ENCODE measurements at regions not wholly inside any gene's neighbourhood (a gene's known extent, or its start where the extent isn't known, plus 50 kb on each side); places are given as distances from the start of the nearest gene placed in this dataset.

DNA sequence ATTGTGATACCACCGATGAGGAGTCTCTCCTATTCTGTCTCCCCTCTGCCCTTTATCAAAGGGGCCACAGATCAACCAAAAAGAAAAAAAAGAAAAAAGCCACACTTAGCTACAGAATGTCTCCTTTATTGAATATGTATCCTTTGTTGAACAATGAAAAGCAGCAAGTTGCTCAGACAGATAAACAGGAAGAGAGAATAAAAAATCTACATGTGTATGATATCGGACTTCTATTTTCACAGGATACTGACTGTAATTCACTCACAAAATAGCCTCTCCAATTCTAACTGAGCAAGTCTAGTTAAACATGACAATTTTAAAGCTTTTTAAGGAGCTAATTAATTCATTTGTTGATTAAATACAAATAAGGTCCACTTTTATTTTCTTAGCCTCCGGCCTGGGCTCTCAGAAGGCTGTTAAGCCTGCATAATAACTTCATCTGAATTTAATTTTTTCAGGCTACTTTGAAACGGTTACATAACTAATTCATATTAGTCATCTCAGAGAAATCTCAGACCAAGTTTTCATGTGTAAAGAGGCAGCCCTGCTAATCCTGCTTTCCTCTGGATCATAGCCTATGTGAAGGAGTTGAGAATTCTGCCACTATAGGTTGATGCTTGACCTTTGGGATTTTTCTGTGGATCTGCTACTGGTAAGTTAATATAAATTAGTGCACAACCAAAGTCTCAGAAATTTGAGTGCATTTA is 304.1 kb upstream of the NR5A2 start:
- no peak for DNase-seq

DNA sequence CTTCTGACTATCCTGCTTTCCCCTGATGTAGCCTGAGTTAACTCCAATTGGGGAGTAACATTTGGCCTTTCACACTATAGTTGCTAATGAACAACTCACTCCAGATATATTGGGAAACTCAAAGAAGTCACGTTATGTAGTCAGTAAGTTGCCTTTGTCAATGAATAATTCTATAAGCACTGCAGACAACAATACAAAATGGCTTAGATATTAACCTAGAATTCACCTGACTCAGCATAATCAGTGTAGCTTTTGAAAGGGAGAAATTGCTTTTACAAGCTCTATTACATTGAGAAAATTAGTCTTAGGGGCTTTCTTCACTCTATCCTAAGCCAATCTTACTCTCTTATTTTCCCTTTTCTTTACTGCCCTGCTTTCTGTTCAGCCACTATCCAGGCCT is 303.5 kb upstream of the NR5A2 start:
- no peak for DNase-seq

DNA sequence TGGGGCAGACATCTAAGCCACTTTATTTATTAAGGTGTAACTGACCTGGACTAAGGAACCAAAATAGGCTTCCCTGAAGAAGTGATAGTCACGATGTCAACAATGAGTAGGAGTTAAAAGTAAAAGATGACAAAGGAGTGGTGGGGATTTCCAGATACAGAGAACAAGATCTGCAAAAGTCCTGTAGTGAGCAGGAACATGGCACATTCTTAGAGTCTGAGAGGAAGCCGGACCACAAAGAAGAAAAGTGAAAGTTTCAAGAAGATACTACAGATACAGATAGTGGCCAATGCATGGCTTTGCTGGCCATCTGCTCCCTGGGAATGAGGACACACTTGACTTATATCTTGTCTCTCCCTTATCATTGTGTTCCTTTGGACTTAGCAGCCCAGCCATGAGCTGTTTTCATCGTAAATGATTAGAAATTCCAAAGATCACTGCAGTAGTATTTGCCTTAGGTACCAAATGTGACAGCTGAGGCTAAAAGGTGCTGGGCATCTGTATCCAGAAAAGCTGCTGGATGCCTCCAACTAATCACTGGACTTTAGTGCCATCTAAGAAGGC is 302.4 kb upstream of the NR5A2 start:
- DNase-seq: no peak

DNA sequence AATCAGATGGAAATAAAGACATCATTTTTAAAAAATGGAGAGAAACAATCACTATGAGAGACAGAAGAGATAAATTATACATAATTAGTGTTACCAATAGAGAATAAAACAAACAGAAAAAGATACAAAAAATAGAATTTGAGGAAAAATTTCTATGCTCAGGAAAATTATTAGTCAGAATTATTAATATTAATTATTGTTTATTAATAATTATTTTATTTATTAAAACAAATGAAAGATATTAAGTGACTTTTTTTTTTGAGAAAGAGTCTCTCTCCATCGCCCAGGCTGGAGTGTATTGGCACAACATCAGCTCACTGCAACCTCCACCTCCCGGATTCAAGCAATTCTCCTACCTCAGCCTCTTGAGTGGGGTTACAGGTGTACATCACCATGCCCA is 299.8 kb upstream of the NR5A2 start:
- DNase-seq: no peak

DNA sequence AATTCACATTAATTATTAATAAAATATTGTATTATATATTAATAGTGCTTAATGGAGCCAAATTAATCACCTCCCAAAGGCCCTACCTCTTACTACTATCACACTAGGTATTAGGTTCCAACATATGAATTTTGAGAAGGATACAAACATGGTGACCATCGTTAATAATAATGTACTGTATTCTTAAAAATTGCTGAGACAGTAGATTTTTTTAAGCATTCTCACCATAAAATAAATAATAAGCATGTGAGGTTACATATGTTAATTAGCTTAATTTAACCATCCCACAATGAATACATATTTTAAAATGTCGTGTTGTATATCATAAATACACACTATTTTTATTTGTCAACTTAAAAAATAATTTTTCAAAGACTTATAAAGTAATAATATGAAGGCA is 299.2 kb upstream of the NR5A2 start:
- DNase-seq: no peak

DNA sequence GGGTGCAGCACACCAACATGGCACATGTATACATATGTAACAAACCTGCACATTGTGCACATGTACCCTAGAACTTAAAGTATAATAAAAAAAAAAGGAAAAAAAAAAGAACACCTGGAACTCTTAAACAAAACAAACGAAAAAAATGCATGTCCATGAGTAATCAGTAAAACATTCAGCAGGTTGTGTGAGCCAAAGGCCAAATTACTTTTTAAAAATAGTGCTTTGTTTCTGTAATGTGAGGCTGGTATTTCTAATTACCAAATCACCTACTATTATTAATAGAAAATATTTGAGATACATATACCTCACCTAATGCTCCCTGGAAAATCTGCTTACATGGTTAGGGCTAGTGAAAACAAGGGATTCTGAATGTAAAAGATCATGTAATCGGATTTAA is 294.4 kb upstream of the NR5A2 start:
- DNase-seq: no peak

DNA sequence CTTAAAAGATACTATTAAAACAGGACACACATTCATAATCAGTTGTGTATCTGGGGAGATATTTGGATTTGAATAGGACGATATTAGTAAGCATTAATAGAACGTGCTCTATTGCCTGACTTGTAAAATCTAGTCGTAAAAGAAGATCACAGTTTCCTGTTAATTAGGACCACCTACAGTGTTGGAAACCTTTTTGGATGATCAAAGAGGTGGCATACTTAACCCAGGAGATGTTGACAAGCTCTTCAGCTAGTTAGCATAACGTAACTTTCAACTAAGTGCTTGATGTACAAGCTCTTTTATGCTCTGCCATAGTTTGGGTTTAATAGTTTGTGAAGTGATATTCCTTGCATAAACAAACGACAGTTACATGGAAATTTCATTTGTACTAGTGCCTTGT is 293.3 kb upstream of the NR5A2 start:
- DNase-seq: no peak

DNA sequence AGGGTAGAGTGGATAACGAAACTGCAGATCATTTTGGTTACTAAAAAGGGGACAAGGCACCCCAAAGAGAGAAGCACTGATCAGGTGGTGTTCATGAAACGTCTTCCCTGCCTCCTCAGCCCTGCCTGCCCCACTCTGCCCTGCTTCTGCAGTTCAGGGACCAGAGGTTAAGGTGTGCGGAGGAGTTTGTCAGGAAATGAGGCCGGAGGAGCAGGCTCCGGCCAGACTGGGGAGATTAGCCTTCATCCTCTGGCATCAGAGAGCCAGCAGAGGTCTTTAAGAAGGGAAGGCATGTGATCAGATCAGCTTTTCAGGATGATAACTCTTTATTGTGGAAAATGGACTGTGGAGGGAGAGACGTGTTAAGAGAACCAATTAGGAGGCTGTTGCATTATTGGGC is 291.9 kb upstream of the NR5A2 start:
- no peak for DNase-seq

DNA sequence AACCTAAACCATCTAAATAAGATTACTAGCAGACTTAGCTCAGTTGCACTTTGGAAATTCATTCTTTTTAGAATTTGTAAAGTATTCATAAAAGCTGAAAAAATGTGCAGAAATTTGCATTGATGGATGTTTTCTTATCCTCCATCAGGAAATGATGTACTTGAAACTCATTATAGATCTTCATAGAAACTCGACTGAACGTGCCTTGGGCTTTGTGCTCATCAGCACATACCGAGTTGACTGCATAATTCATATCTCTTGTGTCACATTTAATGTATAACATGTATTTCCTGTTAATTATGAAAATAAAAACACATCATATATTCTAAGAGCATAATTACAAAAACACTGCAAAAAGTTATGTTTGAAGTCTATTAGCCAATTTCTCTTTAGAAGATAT is 290.9 kb upstream of the NR5A2 start:
- no peak for DNase-seq

DNA sequence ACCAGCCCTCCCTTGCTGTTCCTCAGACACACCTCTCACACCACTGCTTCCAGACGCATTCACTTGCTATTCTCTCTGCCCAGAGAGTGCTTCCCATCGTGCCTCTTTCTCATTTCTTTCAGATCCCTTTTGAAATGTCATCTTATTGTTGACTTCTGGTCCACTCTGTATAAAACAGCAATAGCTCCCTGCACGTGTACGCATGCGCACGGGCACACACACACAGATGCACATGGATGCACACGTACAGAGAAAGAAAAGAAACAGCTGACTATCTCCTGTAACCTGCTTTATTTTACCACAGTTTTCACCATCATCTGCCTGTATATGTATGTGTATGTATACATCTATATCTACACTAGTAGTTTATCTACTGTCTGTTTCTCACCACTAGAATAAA is 285.9 kb upstream of the NR5A2 start:
- no peak for DNase-seq

DNA sequence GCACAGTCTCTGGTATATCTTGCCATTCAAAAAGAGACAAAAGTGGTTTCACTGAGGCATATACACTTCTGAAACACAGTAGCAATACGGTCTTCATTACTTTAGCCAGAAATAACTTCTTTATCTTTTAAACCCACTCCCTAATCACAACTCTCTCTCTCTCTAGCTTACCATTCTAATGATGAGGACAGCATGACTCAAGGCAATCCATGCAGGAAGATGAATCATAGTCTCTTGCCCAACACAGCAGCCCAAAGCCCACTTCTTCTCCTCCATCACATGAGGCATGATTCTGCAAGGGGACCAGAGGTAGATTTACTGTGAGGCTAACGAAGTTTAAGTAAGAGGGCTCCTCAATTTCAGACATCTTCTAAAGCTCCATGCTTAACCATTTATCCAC is 285.0 kb upstream of the NR5A2 start:
- DNase-seq: no peak

DNA sequence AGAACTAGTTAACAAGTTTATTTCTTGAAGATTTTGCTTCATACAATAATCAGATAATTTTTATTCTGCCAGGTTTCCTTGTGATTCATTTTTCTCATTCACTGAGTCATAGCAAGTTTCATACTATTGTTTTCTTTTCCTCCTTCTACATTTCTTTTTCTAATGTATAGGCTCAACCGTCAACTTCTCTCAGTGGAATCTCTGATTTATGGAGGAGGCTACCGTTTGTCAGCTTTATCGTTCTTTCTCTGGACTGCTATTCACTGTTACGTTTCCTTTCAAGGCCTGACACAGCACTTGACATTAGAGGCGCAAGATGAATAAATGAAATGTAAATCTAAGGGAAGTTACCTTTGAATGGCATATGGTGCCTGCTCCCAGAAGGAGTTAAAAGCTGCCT is 284.3 kb upstream of the NR5A2 start:
- no peak for DNase-seq

DNA sequence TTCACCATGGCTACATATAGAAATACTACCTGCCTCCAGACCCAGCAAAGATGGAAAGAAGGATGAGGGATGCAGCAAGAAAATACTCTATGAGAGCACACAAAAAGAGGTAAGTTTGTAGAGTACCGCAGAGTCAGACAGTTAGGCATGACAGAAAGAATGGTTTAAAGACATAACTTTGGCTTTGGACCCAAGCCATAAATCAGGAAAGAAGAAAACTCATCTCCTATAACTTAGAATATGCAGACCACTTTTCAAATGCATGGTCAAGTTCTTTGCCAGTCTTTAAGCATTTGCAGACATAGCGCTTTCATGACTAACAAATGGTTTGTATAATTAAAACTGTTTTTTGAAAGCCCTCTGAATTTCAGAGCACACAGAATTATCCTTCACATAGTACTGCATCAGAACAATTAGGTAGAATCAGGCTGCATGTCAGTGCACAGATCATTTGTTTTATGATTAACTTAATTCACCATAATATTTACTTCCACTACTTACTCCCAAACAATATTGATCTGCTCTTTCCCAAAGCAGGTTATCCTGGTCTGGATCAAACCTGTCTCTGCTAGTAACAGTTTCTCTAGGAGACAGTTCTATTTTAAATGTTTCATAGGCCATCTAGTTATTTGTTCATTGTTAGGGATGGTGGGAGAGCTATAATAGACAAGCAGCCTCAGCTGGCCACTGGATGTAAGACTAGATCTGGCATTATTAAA is 280.7 kb upstream of the NR5A2 start:
- DNase-seq: no peak

DNA sequence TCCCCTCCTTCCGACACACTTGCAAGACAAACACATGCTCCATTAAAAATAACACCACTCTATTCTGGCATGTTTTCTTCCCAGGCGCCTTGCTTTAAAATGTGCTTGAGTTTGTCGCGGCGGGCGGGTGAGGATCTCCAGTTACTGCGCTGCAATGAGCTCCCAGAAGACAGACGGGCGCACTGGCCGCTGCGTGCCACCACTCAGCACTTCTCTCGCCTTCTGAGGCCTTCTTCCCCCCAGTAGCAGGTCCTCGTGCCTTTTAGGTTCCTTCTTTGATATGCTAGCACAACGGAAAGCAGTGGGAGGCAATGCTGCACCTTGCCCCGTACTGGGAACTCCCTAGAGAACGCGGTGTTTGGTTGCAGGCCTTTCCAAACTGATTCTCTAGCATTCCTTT is 279.5 kb upstream of the NR5A2 start:
- no peak for DNase-seq

DNA sequence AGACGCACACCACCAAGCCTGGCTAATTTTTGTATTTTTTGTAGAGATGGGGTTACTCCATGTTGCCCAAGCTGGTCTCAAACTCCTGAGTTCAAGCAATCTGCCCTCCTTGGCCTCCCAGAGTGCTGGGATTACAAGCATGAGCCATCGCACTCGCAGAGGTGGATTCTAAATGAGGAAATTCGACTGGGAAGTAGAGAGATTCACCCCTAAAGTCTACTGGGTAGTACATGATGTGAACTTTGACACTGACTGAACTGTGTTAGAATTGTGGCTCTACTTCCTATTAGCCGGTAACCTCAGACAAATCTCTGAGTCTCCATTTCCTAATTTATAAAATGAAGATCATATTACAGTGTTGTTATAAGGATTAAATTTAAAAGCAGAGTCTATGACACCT is 276.0 kb upstream of the NR5A2 start:
- DNase-seq: no peak

DNA sequence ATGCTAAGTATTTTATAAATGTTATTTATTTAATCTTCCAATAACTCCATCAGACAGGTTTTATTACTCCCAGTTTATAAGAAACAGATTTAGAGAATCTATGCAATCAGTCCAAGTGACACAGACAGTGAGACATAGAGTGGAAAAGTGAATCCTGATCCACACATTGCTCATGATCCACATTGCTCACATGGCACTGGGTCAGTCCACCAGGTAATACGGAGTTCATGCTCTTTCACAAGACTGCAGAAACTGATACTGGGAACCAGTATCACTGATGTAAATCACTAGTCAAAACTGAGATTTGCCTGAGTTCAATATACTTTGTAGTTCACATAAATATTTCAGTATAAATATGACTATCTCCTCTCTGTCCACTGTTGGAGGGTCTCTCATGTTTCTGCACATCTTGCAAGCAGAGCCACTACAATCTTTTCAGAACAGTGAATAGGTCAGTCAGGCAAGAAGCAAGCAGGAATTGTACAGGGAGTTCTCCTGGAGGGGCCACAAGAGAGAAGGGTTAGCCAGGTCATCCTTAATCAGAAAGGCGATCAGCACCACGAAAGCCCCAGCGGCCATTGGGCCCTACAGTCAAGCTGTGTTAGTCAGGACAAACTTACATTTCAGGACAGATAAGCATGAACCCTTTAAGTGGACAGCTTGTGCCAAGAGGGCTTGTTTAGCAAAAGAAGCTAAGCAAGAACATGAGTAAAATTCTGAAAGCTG is 275.4 kb upstream of the NR5A2 start:
- DNase-seq: no peak

DNA sequence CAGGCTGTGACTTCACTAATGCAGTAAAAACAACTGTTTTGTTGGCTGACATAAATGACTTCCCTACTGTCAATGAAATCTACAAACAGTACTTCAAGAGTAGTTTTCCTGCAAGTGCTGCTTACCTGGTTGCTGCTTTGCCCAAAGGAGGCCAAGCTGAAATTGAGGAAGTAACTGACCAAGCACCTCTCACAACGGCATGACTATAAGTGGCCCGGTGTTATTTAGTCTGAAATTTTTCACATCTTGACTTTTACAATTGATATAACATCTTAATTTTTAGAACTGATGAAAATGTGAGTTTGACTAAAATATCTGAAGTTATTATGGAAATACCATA is 274.9 kb upstream of the NR5A2 start:
- no peak for DNase-seq

DNA sequence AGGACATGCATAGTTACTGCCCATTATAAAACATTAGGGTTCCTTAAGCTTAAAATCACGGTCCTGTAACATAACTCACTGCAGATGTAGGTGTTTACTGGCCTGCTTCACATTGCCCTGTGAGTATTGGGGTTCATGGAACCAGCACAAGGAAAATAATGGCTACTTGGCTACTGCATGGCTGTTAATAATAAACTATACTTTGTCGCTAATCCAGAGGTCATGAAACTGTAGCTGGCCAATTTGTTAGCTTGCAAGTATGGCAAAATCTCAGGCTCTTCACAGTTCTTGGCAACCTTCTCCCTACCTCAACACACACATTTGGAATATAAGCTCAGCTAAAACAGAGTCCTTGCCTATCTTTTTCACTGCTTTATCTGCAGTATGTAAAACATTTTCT is 274.0 kb upstream of the NR5A2 start:
- no peak for DNase-seq

DNA sequence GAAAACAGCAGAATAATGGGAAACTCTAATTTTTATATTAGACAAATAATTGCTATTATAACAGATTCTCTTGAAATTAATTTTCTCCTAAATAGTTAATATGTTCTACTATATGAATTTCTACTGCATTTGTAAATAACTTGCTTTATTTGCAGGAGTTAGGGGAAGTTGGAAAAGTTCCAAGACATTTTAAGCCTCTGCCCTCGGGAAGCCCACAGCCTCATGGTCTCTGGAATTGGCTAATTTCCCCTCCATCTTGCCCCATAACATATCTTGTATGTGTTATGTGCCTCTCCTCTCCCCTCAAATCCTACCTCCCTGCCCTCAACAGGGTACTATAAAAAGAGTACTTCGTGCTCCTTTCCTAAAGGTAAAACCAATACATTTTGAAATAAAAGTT is 271.4 kb upstream of the NR5A2 start:
- no peak for DNase-seq

DNA sequence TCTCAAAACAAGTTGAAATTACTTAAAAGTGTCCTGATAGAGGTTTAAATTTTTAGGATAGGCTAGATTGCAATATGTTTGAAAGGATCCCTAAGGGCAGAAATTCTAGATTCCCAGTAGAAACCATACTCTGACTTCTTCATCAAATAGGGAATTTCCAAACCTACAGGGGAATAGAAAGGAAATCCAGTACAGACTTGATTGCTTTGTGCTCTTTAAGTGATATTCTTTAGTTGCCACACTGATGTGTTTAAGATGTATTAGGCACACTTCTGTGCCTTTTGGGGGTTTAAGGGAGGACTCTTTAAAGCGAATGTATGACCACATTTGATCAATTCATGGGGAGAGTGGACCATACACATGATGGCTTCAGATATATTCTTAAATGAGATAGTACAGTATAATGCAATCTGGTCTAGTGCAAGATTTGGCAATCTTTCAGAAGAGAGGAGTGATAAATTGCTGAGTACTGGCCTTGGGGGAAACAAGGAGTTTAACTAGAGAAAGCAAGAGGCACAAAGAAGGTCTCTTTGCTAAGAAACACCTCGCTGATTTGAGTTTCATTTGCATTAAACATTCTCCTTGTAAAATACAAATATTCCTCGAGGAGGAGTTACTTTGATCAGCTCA is 268.8 kb upstream of the NR5A2 start:
- no peak for DNase-seq

DNA sequence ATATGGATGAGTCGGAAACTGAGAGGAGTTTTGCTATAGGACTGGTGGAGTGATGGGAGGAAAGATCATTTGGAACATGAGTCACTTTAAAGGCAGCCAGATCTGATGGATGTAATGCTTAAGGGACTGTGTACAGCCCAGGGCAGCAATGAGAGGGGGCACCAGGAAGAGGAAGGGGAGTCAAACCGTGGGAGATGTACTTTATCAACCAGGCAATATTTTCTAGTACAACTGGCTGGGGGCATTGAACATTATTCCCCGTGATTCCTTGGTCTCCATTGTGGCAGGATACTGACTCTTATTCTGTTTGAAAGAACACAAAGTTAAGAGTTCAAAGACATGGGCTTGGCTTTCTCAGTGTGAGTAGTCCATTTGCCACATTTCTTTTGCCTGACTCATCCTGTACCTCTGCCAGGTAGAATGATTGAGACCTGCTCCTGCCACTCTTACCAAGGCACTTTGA is 268.2 kb upstream of the NR5A2 start:
- no peak for DNase-seq

DNA sequence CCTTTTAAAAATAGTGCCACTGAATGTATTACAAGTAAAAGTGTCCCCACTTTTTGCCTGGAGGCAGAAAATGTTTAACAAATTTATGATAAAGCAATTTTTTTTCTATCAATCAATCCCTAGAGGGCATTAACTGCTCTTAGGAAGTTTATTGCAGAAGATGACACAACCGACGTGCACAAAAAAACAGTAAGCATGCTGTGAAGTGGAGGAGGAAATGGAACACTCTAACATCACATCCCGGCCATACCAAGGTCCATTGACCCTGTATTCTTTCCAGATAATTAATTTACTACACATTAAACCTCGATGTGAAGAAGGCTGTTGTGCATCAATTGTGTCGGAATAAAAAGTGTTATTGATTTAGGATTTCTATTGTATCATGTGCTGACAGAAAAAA is 264.9 kb upstream of the NR5A2 start:
- no peak for DNase-seq

DNA sequence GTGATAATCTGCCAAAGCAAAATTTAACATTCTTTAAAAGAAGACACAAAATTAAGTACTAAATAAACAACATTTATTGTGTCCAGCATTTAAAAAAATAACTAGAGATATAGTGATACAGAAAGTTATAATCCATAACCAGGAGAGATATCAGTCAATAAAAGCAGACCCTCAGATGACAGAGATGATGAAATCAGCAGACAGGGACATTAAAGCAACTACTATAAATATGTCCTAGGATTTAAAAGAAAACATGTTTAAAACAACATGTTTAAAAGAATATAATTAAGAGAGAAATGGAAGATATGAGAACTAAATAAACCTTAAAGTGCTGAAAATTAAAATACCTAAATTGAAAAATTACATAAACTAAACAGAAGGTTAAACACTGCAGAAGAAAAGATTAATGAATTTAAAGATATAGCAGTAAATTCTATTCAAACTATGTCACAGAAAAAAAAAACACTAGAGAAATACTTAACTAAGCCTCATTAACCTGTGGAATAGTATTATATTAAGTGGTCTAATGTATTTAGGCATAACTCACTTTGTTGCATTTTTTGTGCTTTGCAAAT is 261.2 kb upstream of the NR5A2 start:
- DNase-seq: no peak

All from activated gamma-delta T cell treated with Interleukin-2 at 50 U/mL for 16 hours (primary cell).